Vagina (tissue), 2 donors: ENCODE measurements at regions not wholly inside any gene's neighbourhood (a gene's known extent, or its start where the extent isn't known, plus 50 kb on each side); places are given as distances from the start of the nearest gene placed in this dataset.
"Not testable (repeated sequence)": the region's sequence is repeated elsewhere in the genome, so short reads cannot be mapped to it uniquely, and the experiment has no call there.

Experiments
- CTCF ChIP-seq, 3 experiments: fragments of 450-650 bp in 2 of 3; fragments of 200-600 bp in 1 of 3; sonication (generic) in 1 of 3; IDR thresholded peaks; one replicate each; pipeline ENCODE4 v1.5.1; 2017 to 2019; ENCODE audit warnings: antibody characterized with exemption in 3 of 3, mild to moderate bottlenecking in 2 of 3, moderate library complexity in 2 of 3
- POLR2AphosphoS5 ChIP-seq, 2 donors: sonication (generic); formaldehyde crosslinking; IDR thresholded peaks; one replicate each; pipeline ENCODE4 v1.9.0; 2017; ENCODE audit warnings: antibody characterized with exemption in 2 of 2, mild to moderate bottlenecking in 2 of 2, low read depth in 1 of 2; ENCODE audit not compliant: insufficient read depth in 1 of 2

DNA sequence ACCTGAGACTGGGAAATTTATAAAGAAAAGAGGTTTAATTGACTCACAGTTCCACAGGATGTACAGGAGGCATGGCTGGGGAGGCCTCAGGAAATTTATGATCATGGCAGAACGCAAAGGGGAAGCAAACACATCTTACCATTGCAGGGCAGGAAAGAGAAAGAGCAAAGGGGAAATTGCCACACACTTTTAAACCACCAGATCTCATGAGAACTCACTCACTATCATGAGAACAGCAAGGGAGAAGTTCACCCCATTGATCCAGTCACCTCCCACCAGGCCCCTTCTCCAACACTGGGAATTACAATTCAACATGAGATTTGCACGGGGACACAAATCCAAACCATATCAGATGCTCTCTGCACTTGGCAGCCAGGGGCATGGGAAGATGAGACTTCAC lies 592.8 kb downstream of the MATN1 start:
- TF ChIP-seq CTCF (IDR thresholded peaks at IDR 0.05); POLR2AphosphoS5 (IDR thresholded peaks at IDR 0.05; ENCODE audit: insufficient read depth in 1 of 2, low read depth in 1 of 2): not testable (repeated sequence)
